ENCODE measurements at regions not wholly inside any gene's neighbourhood (a gene's known extent, or its start where the extent isn't known, plus 50 kb on each side); places are given as distances from the start of the nearest gene placed in this dataset.

- intact Hi-C loops (cut with micrococcal nuclease): no loop called here
- no peak overlapping the region for H3K4me3 ChIP-seq (ENCODE audit: control extremely low read depth in 1 of 5, extremely low read depth in 1 of 5, insufficient read depth in 1 of 5, low read depth in 2 of 5, low read length in 4 of 5)
- Mint-ChIP-seq H3K27me3 (peaks cover 3% of the 10 kb centered on the region), H3K4me3 (no peak overlapping the region), H3K4me1 (no peaks in the 10 kb centered on the region), H3K9me3 (ENCODE audit: insufficient read depth) (no peaks in the 10 kb centered on the region), H3K27ac (no peak overlapping the region)
- CTCF ChIA-PET: no interaction called here
- H3K9me3 ChIP-seq (ENCODE audit: control extremely low read depth in 1 of 3, control insufficient read depth in 2 of 3, insufficient read depth in 1 of 3, low read length in 2 of 3): no peaks in the 10 kb centered on the region
- H3K36me3 ChIP-seq (replicated peaks in 1 of 2; ENCODE audit: control extremely low read depth in 1 of 2, control insufficient read depth in 1 of 2, extremely low read depth in 1 of 2, insufficient read depth in 2 of 2, low read length in 1 of 2): no peaks in the 10 kb centered on the region
- no peak for ATAC-seq (ENCODE audit: low read depth)
- DNase-seq: no peak
- no peaks in the 10 kb centered on the region for H3K79me2 ChIP-seq (ENCODE audit: control insufficient read depth, insufficient read depth, low read length)
- no peak overlapping the region for H2AFZ ChIP-seq (ENCODE audit: insufficient read depth, low read depth, low read length, poor library complexity, severe bottlenecking)
- no peaks in the 10 kb centered on the region for H3K27me3 ChIP-seq (replicated peaks in 1 of 4; ENCODE audit: control extremely low read depth in 1 of 4, control insufficient read depth in 3 of 4, insufficient read depth in 4 of 4, low read length in 3 of 4)
- no peak overlapping the region for H3K9ac ChIP-seq (ENCODE audit: low read length)
- no peak overlapping the region for H3K27ac ChIP-seq (ENCODE audit: low read length in 2 of 2)
- WGBS (ENCODE audit: insufficient coverage): 100% methylated on average over 1 of the region's 3 CpGs
- no peak for TF ChIP-seq EZH2 (IDR thresholded peaks at IDR 0.05; ENCODE audit: borderline replicate concordance, insufficient read depth, low read depth, low read length, poor library complexity, severe bottlenecking)
- TF ChIP-seq, protein P1, sequence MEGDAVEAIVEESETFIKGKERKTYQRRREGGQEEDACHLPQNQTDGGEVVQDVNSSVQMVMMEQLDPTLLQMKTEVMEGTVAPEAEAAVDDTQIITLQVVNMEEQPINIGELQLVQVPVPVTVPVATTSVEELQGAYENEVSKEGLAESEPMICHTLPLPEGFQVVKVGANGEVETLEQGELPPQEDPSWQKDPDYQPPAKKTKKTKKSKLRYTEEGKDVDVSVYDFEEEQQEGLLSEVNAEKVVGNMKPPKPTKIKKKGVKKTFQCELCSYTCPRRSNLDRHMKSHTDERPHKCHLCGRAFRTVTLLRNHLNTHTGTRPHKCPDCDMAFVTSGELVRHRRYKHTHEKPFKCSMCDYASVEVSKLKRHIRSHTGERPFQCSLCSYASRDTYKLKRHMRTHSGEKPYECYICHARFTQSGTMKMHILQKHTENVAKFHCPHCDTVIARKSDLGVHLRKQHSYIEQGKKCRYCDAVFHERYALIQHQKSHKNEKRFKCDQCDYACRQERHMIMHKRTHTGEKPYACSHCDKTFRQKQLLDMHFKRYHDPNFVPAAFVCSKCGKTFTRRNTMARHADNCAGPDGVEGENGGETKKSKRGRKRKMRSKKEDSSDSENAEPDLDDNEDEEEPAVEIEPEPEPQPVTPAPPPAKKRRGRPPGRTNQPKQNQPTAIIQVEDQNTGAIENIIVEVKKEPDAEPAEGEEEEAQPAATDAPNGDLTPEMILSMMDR (IDR thresholded peaks at IDR 0.05): no peak
- POLR2A ChIA-PET: no interaction called here
- no peaks in the 10 kb centered on the region for H4K20me1 ChIP-seq (ENCODE audit: control insufficient read depth, insufficient read depth, low read length, poor library complexity, severe bottlenecking)
- no peak overlapping the region for H3K4me2 ChIP-seq (replicated peaks; ENCODE audit: low read depth, low read length, poor library complexity, severe bottlenecking)
- no peaks in the 10 kb centered on the region for H3K4me1 ChIP-seq (ENCODE audit: control insufficient read depth in 2 of 2, insufficient read depth in 2 of 2, low read length in 2 of 2)
Observed at GRCh38 chrX:40503094-40503493, 77.7 kb upstream of the ATP6AP2 start.

DNA sequence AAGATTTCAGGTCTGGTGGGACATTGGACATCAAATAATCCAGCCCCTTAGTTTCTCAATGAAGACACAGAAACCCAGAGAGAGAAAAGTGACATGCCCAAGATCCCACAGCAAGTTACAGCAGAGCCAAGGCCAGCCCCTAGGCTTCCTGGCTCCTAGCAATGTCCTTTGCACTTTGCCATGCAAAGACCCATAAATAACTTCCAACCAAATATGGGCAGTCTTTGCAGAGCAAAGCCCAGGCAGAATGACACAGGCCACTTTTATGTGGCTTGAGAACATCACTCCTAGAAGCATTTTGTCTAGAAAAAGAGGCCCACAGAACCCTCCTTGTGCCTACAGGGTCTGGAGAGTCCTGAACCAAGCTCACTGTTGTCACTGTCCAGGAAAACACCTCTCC, 78.1 kb upstream of the ATP6AP2 start:
- Histone ChIP-seq H2AFZ (ENCODE audit: insufficient read depth, low read depth, low read length, poor library complexity, severe bottlenecking) (no peak overlapping the region), H3K36me3 (replicated peaks in 1 of 2; ENCODE audit: control extremely low read depth in 1 of 2, control insufficient read depth in 1 of 2, extremely low read depth in 1 of 2, insufficient read depth in 2 of 2, low read length in 1 of 2) (no peaks in the 10 kb centered on the region), H3K27ac (ENCODE audit: low read length in 2 of 2) (no peak overlapping the region), H3K9ac (ENCODE audit: low read length) (no peak overlapping the region), H3K4me2 (replicated peaks; ENCODE audit: low read depth, low read length, poor library complexity, severe bottlenecking) (no peak overlapping the region), H3K4me1 (ENCODE audit: control insufficient read depth in 2 of 2, insufficient read depth in 2 of 2, low read length in 2 of 2) (no peaks in the 10 kb centered on the region), H3K79me2 (ENCODE audit: control insufficient read depth, insufficient read depth, low read length) (no peaks in the 10 kb centered on the region), H4K20me1 (ENCODE audit: control insufficient read depth, insufficient read depth, low read length, poor library complexity, severe bottlenecking) (no peaks in the 10 kb centered on the region), H3K4me3 (ENCODE audit: control extremely low read depth in 1 of 5, extremely low read depth in 1 of 5, insufficient read depth in 1 of 5, low read depth in 2 of 5, low read length in 4 of 5) (no peak overlapping the region), H3K27me3 (replicated peaks in 1 of 4; ENCODE audit: control extremely low read depth in 1 of 4, control insufficient read depth in 3 of 4, insufficient read depth in 4 of 4, low read length in 3 of 4) (no peaks in the 10 kb centered on the region), H3K9me3 (ENCODE audit: control extremely low read depth in 1 of 3, control insufficient read depth in 2 of 3, insufficient read depth in 1 of 3, low read length in 2 of 3) (no peaks in the 10 kb centered on the region)
- CTCF ChIA-PET: no interaction called here
- no peak for DNase-seq
- Mint-ChIP-seq H3K27ac (no peak overlapping the region), H3K9me3 (ENCODE audit: insufficient read depth) (no peaks in the 10 kb centered on the region), H3K27me3 (peaks cover 3% of the 10 kb centered on the region), H3K4me1 (no peaks in the 10 kb centered on the region), H3K4me3 (no peak overlapping the region)
- no peak for ATAC-seq (ENCODE audit: low read depth)
- no peak for TF ChIP-seq EZH2 (IDR thresholded peaks at IDR 0.05; ENCODE audit: borderline replicate concordance, insufficient read depth, low read depth, low read length, poor library complexity, severe bottlenecking)
- TF ChIP-seq, protein P1 (IDR thresholded peaks at IDR 0.05): no peak
- intact Hi-C loops (cut with micrococcal nuclease): no loop called here
- POLR2A ChIA-PET: no interaction called here
